SIG-M5 (cell line): ENCODE measurements at regions not wholly inside any gene's neighbourhood (a gene's known extent, or its start where the extent isn't known, plus 50 kb on each side); places are given as distances from the start of the nearest gene placed in this dataset.
"Not testable (repeated sequence)": the region's sequence is repeated elsewhere in the genome, so short reads cannot be mapped to it uniquely, and the experiment has no call there.

ENCODE experiments used
- DNase-seq: peaks from one replicate; lab custom pipeline; 2025; lab: John Stamatoyannopoulos, UW

GRCh38 chr1:9441451-9442133 lies 97.7 kb upstream of the SLC25A33 start:
- DNase-seq: no peak

- DNase-seq: no peak
Measured at GRCh38 chr1:9442278-9442846, 96.9 kb upstream of the SLC25A33 start.

- no peak for DNase-seq
Measured at GRCh38 chr1:9442986-9443385, 96.3 kb upstream of the SLC25A33 start.

- DNase-seq: no peak
Measured at GRCh38 chr1:9443913-9444445, 95.3 kb upstream of the SLC25A33 start.

- no peak for DNase-seq
Measured at GRCh38 chr1:9444532-9444931, 94.7 kb upstream of the SLC25A33 start.

- not testable (repeated sequence) for DNase-seq
Measured at GRCh38 chr1:9445081-9445480, 94.2 kb upstream of the SLC25A33 start.

- DNase-seq: no peak
Measured at GRCh38 chr1:9447215-9447960, 91.9 kb upstream of the SLC25A33 start.

GRCh38 chr1:9448132-9449109 lies 90.8 kb upstream of the SLC25A33 start:
- DNase-seq: no peak

GRCh38 chr1:9449110-9449627 lies 90.1 kb upstream of the SLC25A33 start:
- no peak for DNase-seq

GRCh38 chr1:9449976-9450696 lies 89.1 kb upstream of the SLC25A33 start:
- DNase-seq: no peak

GRCh38 chr1:9451081-9451480 lies 88.2 kb upstream of the SLC25A33 start:
- no peak for DNase-seq

GRCh38 chr1:9452516-9453140 lies 86.6 kb upstream of the SLC25A33 start:
- no peak for DNase-seq

- DNase-seq: no peak
Measured at GRCh38 chr1:9453375-9453774, 85.9 kb upstream of the SLC25A33 start.

- no peak for DNase-seq
Measured at GRCh38 chr1:9453779-9454418, 85.4 kb upstream of the SLC25A33 start.

GRCh38 chr1:9454494-9455066 lies 84.7 kb upstream of the SLC25A33 start:
- DNase-seq: no peak

- no peak for DNase-seq
Measured at GRCh38 chr1:9455487-9456234, 83.6 kb upstream of the SLC25A33 start.

- no peak for DNase-seq
Measured at GRCh38 chr1:9456833-9457232, 82.4 kb upstream of the SLC25A33 start.

- DNase-seq: no peak
Measured at GRCh38 chr1:9459816-9460407, 79.4 kb upstream of the SLC25A33 start.
